Transverse colon (tissue), 4 donors: ENCODE measurements at regions not wholly inside any gene's neighbourhood (a gene's known extent, or its start where the extent isn't known, plus 50 kb on each side); places are given as distances from the start of the nearest gene placed in this dataset.

Source experiments
- DNase-seq: peaks from one replicate; pipeline ENCODE4 v3.0.0-alpha.2; 2019
- H3K27ac ChIP-seq, 4 donors: fragments of 200-600 bp; sonication (generic); 2 replicates each; pipeline ENCODE4 v1.5.1; 2016 to 2018; ENCODE audit warnings: inconsistent platforms in 4 of 4
- H3K27me3 ChIP-seq: fragments of 200-600 bp; sonication (generic); 2 replicates; pipeline ENCODE4 v1.5.1; 2017; ENCODE audit warnings: inconsistent platforms
- H3K36me3 ChIP-seq, 4 donors: fragments of 200-600 bp; sonication (generic); 2 replicates each; pipeline ENCODE4 v1.5.1; 2017 to 2019; ENCODE audit warnings: inconsistent platforms in 4 of 4
- H3K4me1 ChIP-seq, 4 donors: fragments of 200-600 bp; sonication (generic); 2 replicates each; pipeline ENCODE4 v1.5.1; 2017 to 2020; ENCODE audit warnings: inconsistent platforms in 4 of 4
- H3K4me3 ChIP-seq, 4 donors: fragments of 200-600 bp; sonication (generic); 1 replicate in 1 of 4; 2 replicates in 3 of 4; pipeline versions ENCODE4 v1.5.1 to v1.6.1; 2017 to 2019; ENCODE audit warnings: inconsistent platforms in 4 of 4
- H3K9me3 ChIP-seq, 2 donors: fragments of 200-600 bp; sonication (generic); 2 replicates each; pipeline ENCODE4 v1.5.1; 2017 to 2019; ENCODE audit warnings: inconsistent platforms in 2 of 2
- EP300 ChIP-seq: sonication (generic); formaldehyde crosslinking; IDR thresholded peaks from one replicate; pipeline ENCODE4 v1.6.1; 2017; ENCODE audit warnings: antibody characterized with exemption, low read depth
- POLR2A ChIP-seq: fragments of 450-650 bp; IDR thresholded peaks from one replicate; pipeline ENCODE4 v1.6.1; 2016; ENCODE audit warnings: antibody characterized with exemption, mild to moderate bottlenecking, moderate library complexity
- POLR2AphosphoS5 ChIP-seq, 3 donors: sonication (generic); formaldehyde crosslinking; IDR thresholded peaks; one replicate each; pipeline ENCODE4 v1.6.1; 2016; ENCODE audit warnings: antibody characterized with exemption in 3 of 3
- WGBS, 2 donors: methylation state at CpG; one replicate each; pipeline ENCODE4 v1.1.5; 2018; ENCODE audit warnings: low coverage in 1 of 2; 5-methylcytosine and 5-hydroxymethylcytosine counted together
- in situ Hi-C, 4 donors: fragments of 200-750 bp; cut with MboI; loops; one replicate each; pipeline versions ENCODE4 v1.15.0 to v1.15.1; 2017; ENCODE audit warnings: low sequenced_read_pairs in 3 of 4, low pct_ligation_motif_present in 1 of 4, low pct_unique_long_range_greater_than_20kb in 1 of 4
- intact Hi-C: fragments of 100-400 bp; cut with DNase I; formaldehyde crosslinking; loops from one replicate; pipeline ENCODE4 v1.15.1; 2023; ENCODE audit warnings: low total_unique reads
- TF ChIP-seq, protein P1 (sequence below), 5 experiments: fragments of 200-600 bp in 3 of 5; fragments of 450-650 bp in 2 of 5; sonication (generic) in 3 of 5; IDR thresholded peaks; 1 replicate in 2 of 5; 2 replicates in 3 of 5; pipeline ENCODE4 v1.5.1; 2016 to 2017; ENCODE audit warnings: antibody characterized with exemption in 5 of 5, inconsistent platforms in 3 of 5, mild to moderate bottlenecking in 2 of 5, moderate library complexity in 1 of 5

DNA sequence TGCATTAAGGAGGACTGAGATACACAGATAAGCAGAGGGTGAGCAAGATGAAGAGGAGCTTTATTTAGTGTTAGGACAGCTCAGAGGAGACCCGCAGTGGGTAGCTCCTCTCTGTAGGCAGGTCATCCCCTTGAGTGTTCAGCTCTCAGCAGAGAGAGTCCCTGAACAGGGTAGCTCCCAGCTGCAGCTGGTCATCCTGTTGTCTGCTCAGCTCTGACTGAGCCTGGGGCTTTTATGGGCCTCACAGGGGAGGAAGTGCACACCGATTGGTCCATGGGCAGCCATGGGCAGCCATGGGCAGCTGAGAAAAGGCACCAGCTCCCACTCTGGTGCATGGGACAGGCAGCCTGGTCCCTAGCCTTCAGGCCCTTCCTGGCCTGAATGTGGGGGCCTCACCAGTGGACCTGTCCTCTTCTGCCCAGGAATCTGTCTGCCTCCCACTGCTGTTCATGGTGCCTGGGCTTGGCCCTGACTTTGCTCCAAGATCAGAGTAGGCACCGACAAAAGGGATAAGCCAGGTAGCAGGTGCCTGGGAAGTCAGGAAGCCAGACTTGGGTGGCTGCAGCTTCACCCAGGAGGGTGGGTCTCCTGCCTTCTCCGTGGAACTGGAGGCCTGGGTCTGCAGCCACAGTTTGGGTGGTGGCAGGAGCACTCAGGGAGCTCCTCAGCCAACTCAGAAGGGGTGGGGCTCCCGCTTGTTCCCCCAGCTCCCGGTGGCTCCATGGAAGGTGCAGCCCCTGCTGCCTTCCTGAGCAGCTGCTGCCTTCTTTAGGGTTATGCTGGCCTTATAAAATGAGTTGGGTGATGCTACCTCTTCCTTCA, 54.7 kb downstream of the MYEOV start:
- no peak overlapping the region for H3K27ac ChIP-seq
- in situ Hi-C loops: no loop called here
- H3K4me1 ChIP-seq: peaks cover 0 to 9% (median 3%) of the 10 kb centered on the region in 4 donors
- H3K27me3 ChIP-seq: no peaks in the 10 kb centered on the region
- no peaks in the 10 kb centered on the region for H3K36me3 ChIP-seq
- intact Hi-C loops: no loop called here
- peaks cover 0 to 4% of the 10 kb centered on the region in 2 donors for H3K9me3 ChIP-seq
- TF ChIP-seq POLR2A (no peak), POLR2AphosphoS5 (IDR thresholded peaks at IDR 0.05) (no peak), EP300 (no peak)
- TF ChIP-seq, protein P1, sequence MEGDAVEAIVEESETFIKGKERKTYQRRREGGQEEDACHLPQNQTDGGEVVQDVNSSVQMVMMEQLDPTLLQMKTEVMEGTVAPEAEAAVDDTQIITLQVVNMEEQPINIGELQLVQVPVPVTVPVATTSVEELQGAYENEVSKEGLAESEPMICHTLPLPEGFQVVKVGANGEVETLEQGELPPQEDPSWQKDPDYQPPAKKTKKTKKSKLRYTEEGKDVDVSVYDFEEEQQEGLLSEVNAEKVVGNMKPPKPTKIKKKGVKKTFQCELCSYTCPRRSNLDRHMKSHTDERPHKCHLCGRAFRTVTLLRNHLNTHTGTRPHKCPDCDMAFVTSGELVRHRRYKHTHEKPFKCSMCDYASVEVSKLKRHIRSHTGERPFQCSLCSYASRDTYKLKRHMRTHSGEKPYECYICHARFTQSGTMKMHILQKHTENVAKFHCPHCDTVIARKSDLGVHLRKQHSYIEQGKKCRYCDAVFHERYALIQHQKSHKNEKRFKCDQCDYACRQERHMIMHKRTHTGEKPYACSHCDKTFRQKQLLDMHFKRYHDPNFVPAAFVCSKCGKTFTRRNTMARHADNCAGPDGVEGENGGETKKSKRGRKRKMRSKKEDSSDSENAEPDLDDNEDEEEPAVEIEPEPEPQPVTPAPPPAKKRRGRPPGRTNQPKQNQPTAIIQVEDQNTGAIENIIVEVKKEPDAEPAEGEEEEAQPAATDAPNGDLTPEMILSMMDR (IDR thresholded peaks at IDR 0.05): no peak
- 95% methylated on average over 6 of the region's 6 CpGs; no CpG with 5 or more reads in 1 of the 2 donors for WGBS, 2 donors
- no peak for DNase-seq
- H3K4me3 ChIP-seq: no peak overlapping the region

DNA sequence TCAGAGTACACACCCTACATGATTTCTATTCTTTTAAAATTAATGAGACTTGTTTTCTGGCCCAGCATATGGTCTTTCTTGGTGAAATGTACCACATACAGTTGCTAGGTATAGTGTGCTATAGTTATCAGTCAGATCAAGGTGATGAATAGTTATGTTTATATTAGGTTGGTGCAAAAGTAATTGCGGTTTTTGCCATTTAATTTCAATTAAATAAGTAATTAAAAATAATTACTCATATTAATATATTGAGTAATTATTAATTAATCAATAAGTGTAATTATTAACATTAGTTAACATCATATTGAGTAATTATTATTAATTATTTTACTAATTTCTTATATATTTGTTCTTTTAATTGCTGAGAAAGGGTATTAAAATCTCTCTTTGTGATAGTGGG, 56.1 kb downstream of the MYEOV start:
- intact Hi-C loops: no loop called here

DNA sequence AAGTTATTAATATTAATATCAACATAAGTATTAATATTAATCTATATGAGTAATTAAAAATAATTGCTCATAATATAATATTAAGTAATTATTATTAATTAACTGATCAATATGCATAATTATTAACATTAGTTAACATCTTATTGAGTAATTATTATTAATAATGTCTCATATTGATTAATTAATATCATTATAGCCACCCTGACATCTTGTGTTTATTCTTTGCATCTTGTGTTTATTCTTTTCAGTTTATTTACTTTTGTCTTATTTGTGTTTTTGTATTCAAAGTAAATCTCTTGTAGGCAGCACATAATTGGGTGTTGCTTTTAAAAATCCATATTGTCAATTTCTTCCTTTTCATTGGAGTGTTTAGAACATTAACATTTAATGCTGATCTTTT, 56.6 kb downstream of the MYEOV start:
- Histone ChIP-seq H3K36me3 (no peaks in the 10 kb centered on the region), H3K4me1 (peaks cover 0 to 9% (median 3%) of the 10 kb centered on the region in 4 donors), H3K27me3 (no peaks in the 10 kb centered on the region), H3K27ac (no peak overlapping the region), H3K9me3 (peaks cover 0 to 4% of the 10 kb centered on the region in 2 donors), H3K4me3 (no peak overlapping the region)
- no peak for DNase-seq
- TF ChIP-seq POLR2AphosphoS5 (IDR thresholded peaks at IDR 0.05): no peak
- in situ Hi-C loops: no loop called here
- intact Hi-C loops: no loop called here

More for the DNA sequence above, 56.1 kb downstream of the MYEOV start:
- no peak for DNase-seq
- Histone ChIP-seq H3K4me1 (peaks cover 0 to 9% (median 3%) of the 10 kb centered on the region in 4 donors), H3K4me3 (no peak overlapping the region), H3K27me3 (no peaks in the 10 kb centered on the region), H3K9me3 (peaks cover 0 to 4% of the 10 kb centered on the region in 2 donors), H3K27ac (no peak overlapping the region), H3K36me3 (no peaks in the 10 kb centered on the region)
- in situ Hi-C loops: no loop called here
- TF ChIP-seq EP300 (no peak), POLR2AphosphoS5 (IDR thresholded peaks at IDR 0.05) (no peak), POLR2A (no peak)
- TF ChIP-seq, protein P1 (IDR thresholded peaks at IDR 0.05): no peak
- 67% methylated on average over 1 of the region's 1 CpG; no CpG with 5 or more reads in 1 of the 2 donors for WGBS, 2 donors

DNA sequence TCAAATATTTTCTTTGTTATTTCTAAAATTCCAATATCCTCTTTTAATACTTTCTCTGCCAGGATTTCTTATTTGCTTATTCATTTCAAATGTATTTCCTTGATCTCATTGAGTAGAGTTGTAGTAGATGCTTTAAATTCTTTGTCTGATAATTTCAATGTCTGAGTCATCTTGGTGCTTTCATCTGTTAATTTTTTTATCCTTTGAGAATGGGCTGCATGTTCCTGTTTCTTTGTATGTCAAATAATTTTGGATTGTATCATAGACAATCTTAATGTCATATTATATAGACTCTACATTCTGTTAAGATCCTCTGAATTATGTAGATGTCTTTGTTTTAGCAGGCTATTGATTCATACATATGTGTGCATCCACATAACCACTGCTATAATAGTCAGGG, 57.5 kb downstream of the MYEOV start:
- DNase-seq: no peak
- intact Hi-C loops: no loop called here
- in situ Hi-C loops: no loop called here
- peaks cover 0 to 4% of the 10 kb centered on the region in 2 donors for H3K9me3 ChIP-seq
- no peak overlapping the region for H3K4me3 ChIP-seq
- H3K4me1 ChIP-seq: peaks cover 0 to 9% (median 3%) of the 10 kb centered on the region in 4 donors
- no peaks in the 10 kb centered on the region for H3K36me3 ChIP-seq
- H3K27ac ChIP-seq: no peak overlapping the region
- no peaks in the 10 kb centered on the region for H3K27me3 ChIP-seq
- no peak for TF ChIP-seq EP300

DNA sequence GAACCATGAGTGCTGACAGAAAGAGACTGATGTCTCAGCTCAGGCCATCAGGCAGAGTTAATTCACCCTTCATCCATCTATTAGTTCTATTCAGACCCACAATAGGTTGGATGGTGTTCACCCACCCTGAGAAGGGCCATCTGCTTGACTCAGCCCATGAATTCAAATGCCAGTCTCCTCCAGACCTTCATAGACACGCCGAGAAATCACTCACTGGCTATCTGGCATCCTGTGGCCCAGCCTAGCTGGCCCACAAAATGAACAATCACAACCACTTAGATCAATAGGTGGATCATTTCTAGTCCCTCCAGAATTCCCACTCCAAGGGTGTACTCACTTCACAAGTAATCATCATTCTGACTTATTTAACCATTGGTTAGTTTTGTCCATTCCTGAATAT, 58.2 kb downstream of the MYEOV start:
- DNase-seq: no peak
- Histone ChIP-seq H3K36me3 (no peaks in the 10 kb centered on the region), H3K4me1 (peaks cover 0 to 9% (median 3%) of the 10 kb centered on the region in 4 donors), H3K27me3 (no peaks in the 10 kb centered on the region), H3K4me3 (no peak overlapping the region), H3K9me3 (peaks cover 0 to 4% of the 10 kb centered on the region in 2 donors), H3K27ac (no peak overlapping the region)
- WGBS, 2 donors: 86 to 90% methylated on average over 2 of the region's 2 CpGs
- TF ChIP-seq POLR2AphosphoS5 (IDR thresholded peaks at IDR 0.05) (no peak), POLR2A (no peak), EP300 (no peak)
- TF ChIP-seq, protein P1 (IDR thresholded peaks at IDR 0.05): no peak
- intact Hi-C loops: no loop called here
- in situ Hi-C loops: no loop called here
